Adrenal gland (tissue), 5 donors: ENCODE measurements at regions not wholly inside any gene's neighbourhood (a gene's known extent, or its start where the extent isn't known, plus 50 kb on each side); places are given as distances from the start of the nearest gene placed in this dataset.
"Not testable (repeated sequence)": the region's sequence is repeated elsewhere in the genome, so short reads cannot be mapped to it uniquely, and the experiment has no call there.

ENCODE experiments used
- CTCF ChIP-seq, 6 experiments: fragments of 450-650 bp in 4 of 6; fragments of 200-600 bp in 2 of 6; sonication (generic) in 1 of 6; IDR thresholded peaks; 1 replicate in 5 of 6; 2 replicates in 1 of 6; pipeline versions ENCODE4 v1.5.1 to v1.8.0; 2016 to 2021; ENCODE audit warnings: antibody characterized with exemption in 6 of 6, mild to moderate bottlenecking in 2 of 6, moderate library complexity in 1 of 6
- POLR2A ChIP-seq, 2 donors: fragments of 450-650 bp; IDR thresholded peaks; one replicate each; pipeline ENCODE4 v1.6.1; 2017; ENCODE audit warnings: antibody characterized with exemption in 2 of 2, mild to moderate bottlenecking in 2 of 2, moderate library complexity in 1 of 2
- donor health status: DM: no; HTN: no; CAD: no.

GRCh38 chr4:138774125-138774524 is 241.5 kb upstream of the NOCT start:
- not testable (repeated sequence) for TF ChIP-seq CTCF, POLR2A (IDR thresholded peaks at IDR 0.05)
